Left ventricle myocardium inferior (tissue), 1 donor: ENCODE measurements at regions not wholly inside any gene's neighbourhood (a gene's known extent, or its start where the extent isn't known, plus 50 kb on each side); places are given as distances from the start of the nearest gene placed in this dataset.

ENCODE experiments used
- DNase-seq: peaks from one replicate; pipeline ENCODE4 v3.0.0-alpha.2; 2020
- H3K27ac ChIP-seq: fragments of 200-600 bp; replicated peaks from 2 replicates; pipeline ENCODE4 v1.8.0; 2021
- H3K27me3 ChIP-seq: fragments of 200-600 bp; 2 replicates; pipeline ENCODE4 v1.8.0; 2021; ENCODE audit warnings: low read depth
- H3K36me3 ChIP-seq: fragments of 200-600 bp; 2 replicates; pipeline ENCODE4 v1.8.0; 2021
- H3K4me1 ChIP-seq: fragments of 200-600 bp; 2 replicates; pipeline ENCODE4 v1.8.0; 2021
- H3K4me3 ChIP-seq: fragments of 200-600 bp; 2 replicates; pipeline ENCODE4 v1.8.0; 2021; ENCODE audit warnings: mild to moderate bottlenecking, moderate library complexity
- H3K9me3 ChIP-seq: fragments of 200-600 bp; replicated peaks from 2 replicates; pipeline ENCODE4 v1.8.0; 2021
- CTCF ChIP-seq: fragments of 200-600 bp; IDR thresholded peaks from 2 replicates; pipeline ENCODE4 v1.8.0; 2021; ENCODE audit warnings: antibody characterized with exemption, mild to moderate bottlenecking, borderline replicate concordance
- intact Hi-C: fragments of 100-400 bp; cut with micrococcal nuclease; formaldehyde crosslinking; loops from one replicate; pipeline ENCODE4 v1.11.0; 2022
- donor health status: DM: no; HTN: yes; CAD: no; lungs with severe emphysema.

GRCh38 chr6:155695495-155695894, 239.9 kb upstream of the NOX3 start:
- no peak for TF ChIP-seq CTCF
- Histone ChIP-seq H3K4me1 (peaks cover 4% of the 10 kb centered on the region), H3K36me3 (no peaks in the 10 kb centered on the region), H3K9me3 (no peaks in the 10 kb centered on the region), H3K27me3 (no peaks in the 10 kb centered on the region), H3K27ac (no peak overlapping the region), H3K4me3 (no peak overlapping the region)
- intact Hi-C loops: no loop called here
- DNase-seq: no peak

GRCh38 chr6:155694419-155694790, 238.8 kb upstream of the NOX3 start:
- intact Hi-C loops: no loop called here
- no peak for DNase-seq
- Histone ChIP-seq H3K27ac (no peak overlapping the region), H3K27me3 (no peaks in the 10 kb centered on the region), H3K9me3 (no peaks in the 10 kb centered on the region), H3K4me1 (peaks cover 4% of the 10 kb centered on the region), H3K4me3 (no peak overlapping the region), H3K36me3 (no peaks in the 10 kb centered on the region)
- no peak for TF ChIP-seq CTCF

GRCh38 chr6:155693573-155694418, 238.2 kb upstream of the NOX3 start:
- no peak for TF ChIP-seq CTCF
- H3K9me3 ChIP-seq: no peaks in the 10 kb centered on the region
- no peaks in the 10 kb centered on the region for H3K36me3 ChIP-seq
- H3K4me1 ChIP-seq: peaks cover 4% of the 10 kb centered on the region
- no peak overlapping the region for H3K4me3 ChIP-seq
- no peak overlapping the region for H3K27ac ChIP-seq
- no peak for DNase-seq
- intact Hi-C loops: no loop called here
- H3K27me3 ChIP-seq: no peaks in the 10 kb centered on the region

- H3K27me3 ChIP-seq: no peaks in the 10 kb centered on the region
- intact Hi-C loops: no loop called here
- H3K27ac ChIP-seq: no peak overlapping the region
- no peaks in the 10 kb centered on the region for H3K36me3 ChIP-seq
- TF ChIP-seq CTCF: no peak
- DNase-seq: no peak
- H3K4me3 ChIP-seq: no peak overlapping the region
- no peaks in the 10 kb centered on the region for H3K9me3 ChIP-seq
- H3K4me1 ChIP-seq: no peaks in the 10 kb centered on the region
Observed at GRCh38 chr6:155690820-155691219, 235.2 kb upstream of the NOX3 start.

GRCh38 chr6:155687645-155688044, 232.0 kb upstream of the NOX3 start:
- TF ChIP-seq CTCF: no peak
- Histone ChIP-seq H3K4me3 (no peak overlapping the region), H3K36me3 (no peaks in the 10 kb centered on the region), H3K27ac (no peak overlapping the region), H3K27me3 (no peaks in the 10 kb centered on the region), H3K9me3 (no peaks in the 10 kb centered on the region), H3K4me1 (no peaks in the 10 kb centered on the region)
- no peak for DNase-seq
- intact Hi-C loops: no loop called here
